ENCODE measurements at regions not wholly inside any gene's neighbourhood (a gene's known extent, or its start where the extent isn't known, plus 50 kb on each side); places are given as distances from the start of the nearest gene placed in this dataset.
A peak's percentile ranks its signal among the peaks of the same experiment; 100 is the strongest.
"Not testable (repeated sequence)": the region's sequence is repeated elsewhere in the genome, so short reads cannot be mapped to it uniquely, and the experiment has no call there.

- not testable (repeated sequence) for DNase-seq
Observed at GRCh38 chr15:88965097-88965496, 51.9 kb upstream of the MFGE8 start.

GRCh38 chr15:88970232-88970631 is 57.1 kb upstream of the MFGE8 start:
- DNase-seq: no peak

GRCh38 chr15:88974392-88974791 is 61.2 kb upstream of the MFGE8 start:
- DNase-seq: no peak

GRCh38 chr15:88975891-88976290 is 62.7 kb upstream of the MFGE8 start:
- DNase-seq: no peak

GRCh38 chr15:88976656-88977055 is 63.5 kb upstream of the MFGE8 start:
- no peak for DNase-seq

- DNase-seq: no peak
Observed at GRCh38 chr15:88979674-88980073, 66.5 kb upstream of the MFGE8 start.

- DNase-seq: no peak
Observed at GRCh38 chr15:88980498-88980897, 67.3 kb upstream of the MFGE8 start.

GRCh38 chr15:88981244-88982215 is 68.4 kb upstream of the MFGE8 start:
- DNase-seq: no peak

- DNase-seq: no peak
Observed at GRCh38 chr15:88982304-88982945, 69.2 kb upstream of the MFGE8 start.

- DNase-seq: no peak
Observed at GRCh38 chr15:88982946-88983342, 69.8 kb upstream of the MFGE8 start.

- no peak for DNase-seq
Observed at GRCh38 chr15:88983861-88984429, 70.8 kb upstream of the MFGE8 start.

- DNase-seq: no peak
Observed at GRCh38 chr15:88985547-88986393, 72.6 kb upstream of the MFGE8 start.

GRCh38 chr15:88986949-88987590 is 73.9 kb upstream of the MFGE8 start:
- no peak for DNase-seq

GRCh38 chr15:88987591-88987933 is 74.4 kb upstream of the MFGE8 start:
- DNase-seq: no peak

- DNase-seq: peak; percentile 33
Observed at GRCh38 chr15:88987934-88988671, 74.9 kb upstream of the MFGE8 start.

- DNase-seq: no peak
Observed at GRCh38 chr15:88989578-88989977, 76.4 kb upstream of the MFGE8 start.

- DNase-seq: no peak
Observed at GRCh38 chr15:88990185-88990679, 77.1 kb upstream of the MFGE8 start.

- no peak for DNase-seq
Observed at GRCh38 chr15:88992216-88992615, 79.0 kb upstream of the MFGE8 start.

- DNase-seq: no peak
Observed at GRCh38 chr15:88992912-88993376, 79.8 kb upstream of the MFGE8 start.

- no peak for DNase-seq
Observed at GRCh38 chr15:88993662-88994061, 80.5 kb upstream of the MFGE8 start.

GRCh38 chr15:88994286-88994685 is 81.1 kb upstream of the MFGE8 start:
- no peak for DNase-seq

Data from hematopoietic multipotent progenitor cell treated with erythropoietin and hydrocortisone succinate and interleukin-3 and kit ligand, for 8 days (in vitro differentiated cells).